ENCODE measurements at regions not wholly inside any gene's neighbourhood (a gene's known extent, or its start where the extent isn't known, plus 50 kb on each side); places are given as distances from the start of the nearest gene placed in this dataset.

GRCh38 chr15:39290711-39291435, 290.0 kb upstream of the THBS1 start:
- no peak overlapping the region for H2AFZ ChIP-seq (ENCODE audit: low read length)
- ChIA-PET POLR2A (no interaction called here), CTCF (ENCODE audit: unreplicated experiment) (no interaction called here)
- no peak overlapping the region for H3K27ac ChIP-seq (ENCODE audit: low read depth, low read length, poor library complexity, severe bottlenecking)
- DNase-seq (ENCODE audit: low spot score) = no peak
- H3K36me3 ChIP-seq (ENCODE audit: insufficient read depth, low read length) = no peaks in the 10 kb centered on the region
- H3K79me2 ChIP-seq (ENCODE audit: insufficient read depth, low read depth, low read length) = no peaks in the 10 kb centered on the region
- no peak overlapping the region for H3K4me2 ChIP-seq (ENCODE audit: low read length)
- no TSS peak for BruUV-seq (replicated peaks)
- no peaks in the 10 kb centered on the region for H3K9me2 ChIP-seq (ENCODE audit: insufficient read depth, low read length)
- no peaks in the 10 kb centered on the region for H4K20me1 ChIP-seq (ENCODE audit: insufficient read depth, low read length)
- TF ChIP-seq EZH2phosphoT487 (IDR thresholded peaks at IDR 0.05; ENCODE audit: borderline replicate concordance, low read depth, low read length) (no peak), CTCF (conservative IDR thresholded peaks at IDR 0.05; ENCODE audit: low read length) (no peak)
- intact Hi-C loops (cut with micrococcal nuclease; ENCODE audit: unreplicated experiment) = no loop called here
- no peaks in the 10 kb centered on the region for H3K9me3 ChIP-seq (ENCODE audit: low read length)
- H3K4me1 ChIP-seq (ENCODE audit: insufficient read depth, low read length, poor library complexity, severe bottlenecking) = no peaks in the 10 kb centered on the region
- H3K4me3 ChIP-seq (ENCODE audit: low read depth, low read length, poor library complexity, severe bottlenecking) = no peak overlapping the region

GRCh38 chr15:39291690-39292089, 289.2 kb upstream of the THBS1 start:
- H4K20me1 ChIP-seq (ENCODE audit: insufficient read depth, low read length) = no peaks in the 10 kb centered on the region
- H3K9me3 ChIP-seq (ENCODE audit: low read length) = no peaks in the 10 kb centered on the region
- CTCF ChIA-PET (ENCODE audit: unreplicated experiment) = no interaction called here
- TF ChIP-seq EZH2phosphoT487 (IDR thresholded peaks at IDR 0.05; ENCODE audit: borderline replicate concordance, low read depth, low read length) (no peak), CTCF (conservative IDR thresholded peaks at IDR 0.05; ENCODE audit: low read length) (no peak)
- H3K36me3 ChIP-seq (ENCODE audit: insufficient read depth, low read length) = no peaks in the 10 kb centered on the region
- H3K4me1 ChIP-seq (ENCODE audit: insufficient read depth, low read length, poor library complexity, severe bottlenecking) = no peaks in the 10 kb centered on the region
- H3K79me2 ChIP-seq (ENCODE audit: insufficient read depth, low read depth, low read length) = no peaks in the 10 kb centered on the region
- intact Hi-C loops (cut with micrococcal nuclease; ENCODE audit: unreplicated experiment) = no loop called here
- H3K4me2 ChIP-seq (ENCODE audit: low read length) = no peak overlapping the region
- POLR2A ChIA-PET = no interaction called here
- no TSS peak for BruUV-seq (replicated peaks)
- no peak overlapping the region for H3K27ac ChIP-seq (ENCODE audit: low read depth, low read length, poor library complexity, severe bottlenecking)
- H2AFZ ChIP-seq (ENCODE audit: low read length) = no peak overlapping the region
- H3K9me2 ChIP-seq (ENCODE audit: insufficient read depth, low read length) = no peaks in the 10 kb centered on the region
- no peak for DNase-seq (ENCODE audit: low spot score)
- no peak overlapping the region for H3K4me3 ChIP-seq (ENCODE audit: low read depth, low read length, poor library complexity, severe bottlenecking)

- Histone ChIP-seq H4K20me1 (ENCODE audit: insufficient read depth, low read length) (no peaks in the 10 kb centered on the region), H3K27ac (ENCODE audit: low read depth, low read length, poor library complexity, severe bottlenecking) (no peak overlapping the region), H2AFZ (ENCODE audit: low read length) (no peak overlapping the region), H3K79me2 (ENCODE audit: insufficient read depth, low read depth, low read length) (no peaks in the 10 kb centered on the region), H3K9me2 (ENCODE audit: insufficient read depth, low read length) (no peaks in the 10 kb centered on the region), H3K9me3 (ENCODE audit: low read length) (no peaks in the 10 kb centered on the region), H3K4me3 (ENCODE audit: low read depth, low read length, poor library complexity, severe bottlenecking) (no peak overlapping the region), H3K36me3 (ENCODE audit: insufficient read depth, low read length) (no peaks in the 10 kb centered on the region), H3K4me1 (ENCODE audit: insufficient read depth, low read length, poor library complexity, severe bottlenecking) (no peaks in the 10 kb centered on the region), H3K4me2 (ENCODE audit: low read length) (no peak overlapping the region)
- CTCF ChIA-PET (ENCODE audit: unreplicated experiment) = no interaction called here
- intact Hi-C loops (cut with micrococcal nuclease; ENCODE audit: unreplicated experiment) = no loop called here
- BruUV-seq (replicated peaks) = no TSS peak
- POLR2A ChIA-PET = no interaction called here
- no peak for DNase-seq (ENCODE audit: low spot score)
- TF ChIP-seq EZH2phosphoT487 (IDR thresholded peaks at IDR 0.05; ENCODE audit: borderline replicate concordance, low read depth, low read length) = no peak
- no peak for TF ChIP-seq CTCF (conservative IDR thresholded peaks at IDR 0.05; ENCODE audit: low read length)
These were observed 283.9 kb upstream of the THBS1 start for GRCh38 chr15:39296955-39297354.

Measured in OCI-LY7 (cell line).